OCI-LY7 (cell line): ENCODE measurements at regions not wholly inside any gene's neighbourhood (a gene's known extent, or its start where the extent isn't known, plus 50 kb on each side); places are given as distances from the start of the nearest gene placed in this dataset.

Source experiments
- CTCF ChIP-seq: fragments of 200-600 bp; sonication (generic); conservative IDR thresholded peaks from 2 replicates; pipeline ENCODE4 v1.5.1; 2014; ENCODE audit warnings: mild to moderate bottlenecking, antibody characterized with exemption, low read length, moderate library complexity, mixed read lengths
- EZH2phosphoT487 ChIP-seq: fragments of 200-600 bp; sonication (generic); IDR thresholded peaks from 2 replicates; pipeline ENCODE4 v1.6.1; 2018; ENCODE audit warnings: low read depth, borderline replicate concordance, mild to moderate bottlenecking, mixed run types, antibody characterized with exemption, low read length, moderate library complexity, mixed read lengths

GRCh38 chr20:22308934-22309333 is 275.4 kb downstream of the FOXA2 start:
- TF ChIP-seq CTCF (no peak), EZH2phosphoT487 (no peak)
